Right renal cortex interstitium (tissue), 3 donors: ENCODE measurements at regions not wholly inside any gene's neighbourhood (a gene's known extent, or its start where the extent isn't known, plus 50 kb on each side); places are given as distances from the start of the nearest gene placed in this dataset.
"Not testable (repeated sequence)": the region's sequence is repeated elsewhere in the genome, so short reads cannot be mapped to it uniquely, and the experiment has no call there.

Source experiments
- DNase-seq, 3 donors: peaks; one replicate each; pipeline ENCODE4 v3.0.0-alpha.2; 2013; ENCODE audit warnings: low read depth in 3 of 3, low spot score in 2 of 3

GRCh38 chr6:167661552-167662044 lies 165.1 kb upstream of the AFDN start:
- DNase-seq, result no peak

GRCh38 chr6:167662075-167662880 lies 164.4 kb upstream of the AFDN start:
- DNase-seq, result no peak

GRCh38 chr6:167662881-167663205 lies 163.9 kb upstream of the AFDN start:
- no peak for DNase-seq

- no peak for DNase-seq
Observed at GRCh38 chr6:167663316-167663715, 163.4 kb upstream of the AFDN start.

GRCh38 chr6:167663784-167664443 lies 162.8 kb upstream of the AFDN start:
- no peak for DNase-seq

- DNase-seq, result no peak
Observed at GRCh38 chr6:167664678-167665660, 161.7 kb upstream of the AFDN start.

- no peak for DNase-seq
Observed at GRCh38 chr6:167665698-167666330, 160.9 kb upstream of the AFDN start.

- DNase-seq, result no peak
Observed at GRCh38 chr6:167666571-167667203, 160.0 kb upstream of the AFDN start.

GRCh38 chr6:167667204-167668018 lies 159.3 kb upstream of the AFDN start:
- no peak for DNase-seq

- DNase-seq, result no peak
Observed at GRCh38 chr6:167668019-167668753, 158.5 kb upstream of the AFDN start.

GRCh38 chr6:167668754-167669552 lies 157.8 kb upstream of the AFDN start:
- DNase-seq, result no peak

GRCh38 chr6:167669553-167669849 lies 157.2 kb upstream of the AFDN start:
- DNase-seq, result no peak

- DNase-seq, result no peak
Observed at GRCh38 chr6:167669870-167670802, 156.6 kb upstream of the AFDN start.

- DNase-seq, result no peak
Observed at GRCh38 chr6:167670938-167671338, 155.8 kb upstream of the AFDN start.

GRCh38 chr6:167671379-167671976 lies 155.2 kb upstream of the AFDN start:
- not testable (repeated sequence) for DNase-seq

GRCh38 chr6:167671977-167672687 lies 154.6 kb upstream of the AFDN start:
- no peak for DNase-seq
